RWPE1 (cell line): ENCODE measurements at regions not wholly inside any gene's neighbourhood (a gene's known extent, or its start where the extent isn't known, plus 50 kb on each side); places are given as distances from the start of the nearest gene placed in this dataset.

Experiments
- CTCF ChIA-PET: fragments of 350-600 bp; sonication (Branson Sonifier 250); formaldehyde crosslinking; extraction: SDS; loops from one replicate; lab custom pipeline; 2021; lab: Yijun Ruan, JAX
- POLR2A ChIA-PET: fragments of 400-600 bp; formaldehyde crosslinking; extraction: SDS; loops from one replicate; lab custom pipeline; 2020; ENCODE audit warnings: antibody characterized with exemption; ENCODE audit not compliant: low non-redundant PET; lab: Yijun Ruan, JAX
- DNase-seq: peaks from one replicate; pipeline ENCODE4 v3.0.0; 2012; ENCODE audit warnings: low spot score
- H3K27ac ChIP-seq: fragments of 450-650 bp; 2 replicates; pipeline ENCODE4 v1.5.1; 2017
- TF ChIP-seq, protein P1 (sequence below): fragments of 450-650 bp; conservative IDR thresholded peaks from 2 replicates; pipeline ENCODE4 v1.5.1; 2017; ENCODE audit warnings: low read depth, mild to moderate bottlenecking

GRCh38 chr11:81444297-81444696, 1289.4 kb downstream of the FAM181B start:
- TF ChIP-seq, protein P1, sequence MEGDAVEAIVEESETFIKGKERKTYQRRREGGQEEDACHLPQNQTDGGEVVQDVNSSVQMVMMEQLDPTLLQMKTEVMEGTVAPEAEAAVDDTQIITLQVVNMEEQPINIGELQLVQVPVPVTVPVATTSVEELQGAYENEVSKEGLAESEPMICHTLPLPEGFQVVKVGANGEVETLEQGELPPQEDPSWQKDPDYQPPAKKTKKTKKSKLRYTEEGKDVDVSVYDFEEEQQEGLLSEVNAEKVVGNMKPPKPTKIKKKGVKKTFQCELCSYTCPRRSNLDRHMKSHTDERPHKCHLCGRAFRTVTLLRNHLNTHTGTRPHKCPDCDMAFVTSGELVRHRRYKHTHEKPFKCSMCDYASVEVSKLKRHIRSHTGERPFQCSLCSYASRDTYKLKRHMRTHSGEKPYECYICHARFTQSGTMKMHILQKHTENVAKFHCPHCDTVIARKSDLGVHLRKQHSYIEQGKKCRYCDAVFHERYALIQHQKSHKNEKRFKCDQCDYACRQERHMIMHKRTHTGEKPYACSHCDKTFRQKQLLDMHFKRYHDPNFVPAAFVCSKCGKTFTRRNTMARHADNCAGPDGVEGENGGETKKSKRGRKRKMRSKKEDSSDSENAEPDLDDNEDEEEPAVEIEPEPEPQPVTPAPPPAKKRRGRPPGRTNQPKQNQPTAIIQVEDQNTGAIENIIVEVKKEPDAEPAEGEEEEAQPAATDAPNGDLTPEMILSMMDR: no peak
- H3K27ac ChIP-seq: no peak overlapping the region
- DNase-seq: no peak
- ChIA-PET POLR2A (no interaction called here), CTCF (interaction anchor here (0.7 kb wide), 1 partner anchor 142 kb away, joined by 3 read pairs; no protein-coding TSS in a partner anchor)

GRCh38 chr11:81432333-81432732, 1301.3 kb downstream of the FAM181B start:
- TF ChIP-seq, protein P1: no peak
- no peak for DNase-seq
- no peak overlapping the region for H3K27ac ChIP-seq
- CTCF ChIA-PET: no interaction called here
- POLR2A ChIA-PET: no interaction called here

- TF ChIP-seq, protein P1: no peak
- ChIA-PET POLR2A (no interaction called here), CTCF (no interaction called here)
- H3K27ac ChIP-seq: no peak overlapping the region
- DNase-seq: no peak
Measured at GRCh38 chr11:81424822-81425221, 1308.8 kb downstream of the FAM181B start.

DNA sequence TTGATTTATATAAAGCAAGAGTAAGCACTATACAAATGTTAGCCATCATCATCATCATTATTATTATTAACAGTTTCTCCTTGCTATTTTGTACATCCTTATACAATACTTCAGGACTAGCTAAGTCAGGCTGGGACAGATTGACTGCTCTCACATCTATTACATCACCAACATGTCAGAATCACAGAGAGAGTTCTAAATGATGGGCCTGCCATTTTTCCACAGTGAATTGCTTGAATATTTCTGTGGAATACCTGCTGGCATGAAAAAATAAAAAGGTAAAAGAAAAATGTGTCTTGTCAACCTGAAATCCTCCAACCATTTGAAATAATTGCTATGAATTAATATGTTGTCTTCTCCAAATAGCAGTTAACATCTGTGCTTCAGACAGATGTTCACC, 1311.3 kb downstream of the FAM181B start:
- no peak overlapping the region for H3K27ac ChIP-seq
- TF ChIP-seq, protein P1: no peak
- POLR2A ChIA-PET: no interaction called here
- no peak for DNase-seq
- CTCF ChIA-PET: interaction anchor here (0.6 kb wide), 1 partner anchor 68 kb away, joined by 3 read pairs; no protein-coding TSS in a partner anchor

DNA sequence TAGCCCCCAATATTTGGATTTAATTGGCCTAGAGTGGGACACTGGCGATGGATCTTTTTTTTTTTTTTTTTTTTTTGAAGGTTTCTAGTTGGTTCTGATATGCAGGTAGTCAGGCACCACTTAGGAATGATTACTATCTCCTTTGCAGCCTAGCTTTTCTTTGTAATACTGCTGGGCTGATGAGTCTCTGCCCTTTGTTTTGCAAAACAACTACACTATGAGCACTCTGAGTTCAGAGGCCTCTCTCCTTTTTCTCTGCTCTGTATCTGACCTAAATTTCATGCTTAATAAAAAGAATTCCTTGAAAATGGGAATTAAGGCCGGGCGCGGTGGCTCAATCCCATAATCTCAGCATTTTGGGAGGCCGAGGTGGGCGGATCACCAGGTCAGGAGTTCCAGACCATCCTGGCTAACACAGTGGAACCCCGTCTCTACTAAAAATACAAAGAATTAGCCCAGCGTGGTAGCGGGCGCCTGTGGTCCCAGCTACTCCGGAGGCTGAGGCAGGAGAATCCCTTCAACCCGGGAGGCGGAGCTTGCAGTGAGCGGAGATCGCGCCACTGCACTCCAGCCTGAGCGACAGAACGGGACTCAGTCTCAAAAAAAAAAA, 1312.3 kb downstream of the FAM181B start:
- no peak for DNase-seq
- H3K27ac ChIP-seq: no peak overlapping the region
- ChIA-PET POLR2A (no interaction called here), CTCF (no interaction called here)
- TF ChIP-seq, protein P1: no peak

GRCh38 chr11:81420668-81421250, 1312.9 kb downstream of the FAM181B start:
- ChIA-PET POLR2A (no interaction called here), CTCF (no interaction called here)
- H3K27ac ChIP-seq: no peak overlapping the region
- no peak for DNase-seq
- TF ChIP-seq, protein P1: no peak
